ENCODE measurements at regions not wholly inside any gene's neighbourhood (a gene's known extent, or its start where the extent isn't known, plus 50 kb on each side); places are given as distances from the start of the nearest gene placed in this dataset.

GRCh38 chr16:86682219-86682904, 104.0 kb downstream of the FOXL1 start:
- no peak for DNase-seq (ENCODE audit: low read depth, low spot score)

DNA sequence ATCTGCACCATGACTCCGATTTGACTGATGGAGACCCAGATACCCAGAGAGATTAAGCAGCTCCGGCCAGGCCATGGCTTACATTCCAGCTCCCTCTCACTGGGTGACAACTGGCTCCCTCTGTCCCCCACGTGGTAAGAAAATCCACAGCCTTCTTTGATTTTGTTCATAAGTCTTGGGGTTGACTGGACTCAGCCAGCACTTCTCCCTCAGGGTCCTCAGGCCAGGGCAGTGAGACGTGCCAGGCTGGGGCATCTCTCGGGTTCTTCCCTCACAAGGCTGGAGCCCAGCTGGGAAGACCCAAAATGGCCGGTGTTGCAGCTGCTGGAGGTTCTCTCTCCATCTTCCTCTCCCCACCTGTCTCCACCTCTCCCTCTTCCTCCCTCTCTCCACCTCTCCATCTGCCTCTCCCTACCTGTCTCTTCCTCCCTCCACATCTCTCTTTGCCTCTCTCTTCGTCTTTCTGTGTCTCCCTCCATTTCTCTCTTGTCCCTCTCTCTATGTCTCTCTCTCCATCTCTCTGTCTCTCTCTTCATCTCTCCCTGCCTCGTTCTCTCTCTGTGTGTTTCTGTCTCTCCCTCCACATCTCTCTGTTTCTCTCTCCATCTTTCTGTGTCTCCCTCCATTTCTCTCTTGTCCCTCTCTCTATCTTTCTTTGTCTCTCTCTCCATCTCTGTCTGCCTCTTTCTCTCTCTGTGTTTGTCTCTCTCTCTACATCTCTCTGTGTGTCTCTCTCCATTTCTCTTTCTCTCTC, 105.3 kb downstream of the FOXL1 start:
- no peak for DNase-seq (ENCODE audit: low read depth, low spot score)

DNA sequence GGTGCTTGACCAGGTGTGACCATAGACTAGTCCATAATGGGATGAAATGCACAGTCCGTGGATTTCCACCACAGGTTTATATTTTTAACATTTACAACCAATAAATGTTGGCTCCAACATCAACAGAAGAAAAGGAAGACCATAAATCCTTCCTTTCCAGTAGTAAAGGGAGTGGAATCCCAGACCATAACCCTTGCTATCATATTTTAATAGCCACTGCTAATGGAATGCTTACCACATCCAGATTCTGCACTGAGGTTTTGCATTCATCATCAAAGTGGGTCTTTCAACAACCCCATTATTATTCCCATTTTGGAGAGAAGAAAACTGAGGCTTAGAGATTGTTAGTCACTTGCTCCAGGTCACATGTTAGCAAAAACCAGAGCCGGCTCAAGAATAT, 106.7 kb downstream of the FOXL1 start:
- DNase-seq (ENCODE audit: low read depth, low spot score): no peak

DNA sequence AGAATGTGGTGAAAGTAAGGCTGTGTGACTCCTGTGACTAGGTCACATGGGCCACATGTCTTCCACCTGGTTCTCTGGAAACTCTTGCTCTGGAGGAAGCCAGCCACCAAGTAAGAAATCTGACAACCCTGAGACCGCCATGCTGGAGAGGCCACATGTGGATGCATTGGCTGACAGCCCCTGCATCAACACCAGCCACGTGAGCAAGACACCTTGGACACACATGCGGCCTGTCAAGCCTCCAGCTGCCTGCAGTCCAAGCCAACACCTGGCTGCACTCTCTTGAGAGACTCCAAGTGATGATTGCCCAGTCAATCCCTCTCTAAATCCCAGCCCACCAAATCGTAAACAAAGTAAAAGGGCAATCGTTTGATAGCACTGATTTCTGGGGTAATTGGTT, 112.6 kb downstream of the FOXL1 start:
- no peak for DNase-seq (ENCODE audit: low read depth, low spot score)

GRCh38 chr16:86692426-86692825, 114.1 kb downstream of the FOXL1 start:
- DNase-seq (ENCODE audit: low read depth, low spot score): no peak

GRCh38 chr16:86693033-86693432, 114.7 kb downstream of the FOXL1 start:
- DNase-seq (ENCODE audit: low read depth, low spot score): no peak

DNA sequence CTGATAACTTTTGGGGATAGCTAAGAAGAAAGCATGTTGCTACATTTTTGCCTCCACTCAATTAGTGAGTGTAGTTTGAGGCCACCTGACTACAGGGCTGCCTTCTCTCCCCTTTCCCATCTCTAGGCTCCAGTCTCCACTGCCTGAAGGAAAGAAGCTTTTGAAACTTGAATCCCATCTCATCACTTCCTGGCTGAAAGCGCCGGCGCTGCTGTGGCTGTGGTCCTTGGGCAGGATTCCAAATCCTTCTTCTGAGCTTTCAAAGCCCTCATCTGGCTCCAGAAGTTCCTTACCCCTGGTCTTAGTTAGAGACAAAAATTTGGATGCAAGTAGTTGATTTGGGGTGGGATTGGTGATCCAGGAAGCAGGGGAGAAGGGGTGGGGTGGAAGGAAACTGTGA, 119.4 kb downstream of the FOXL1 start:
- DNase-seq (ENCODE audit: low read depth, low spot score): no peak

- no peak for DNase-seq (ENCODE audit: low read depth, low spot score)
Observed at GRCh38 chr16:86700046-86700945, 121.9 kb downstream of the FOXL1 start.

GRCh38 chr16:86701286-86701975, 123.1 kb downstream of the FOXL1 start:
- DNase-seq (ENCODE audit: low read depth, low spot score): no peak

- DNase-seq (ENCODE audit: low read depth, low spot score): no peak
Observed at GRCh38 chr16:86702824-86703588, 124.7 kb downstream of the FOXL1 start.

- DNase-seq (ENCODE audit: low read depth, low spot score): no peak
Observed at GRCh38 chr16:86704516-86704915, 126.2 kb downstream of the FOXL1 start.

DNA sequence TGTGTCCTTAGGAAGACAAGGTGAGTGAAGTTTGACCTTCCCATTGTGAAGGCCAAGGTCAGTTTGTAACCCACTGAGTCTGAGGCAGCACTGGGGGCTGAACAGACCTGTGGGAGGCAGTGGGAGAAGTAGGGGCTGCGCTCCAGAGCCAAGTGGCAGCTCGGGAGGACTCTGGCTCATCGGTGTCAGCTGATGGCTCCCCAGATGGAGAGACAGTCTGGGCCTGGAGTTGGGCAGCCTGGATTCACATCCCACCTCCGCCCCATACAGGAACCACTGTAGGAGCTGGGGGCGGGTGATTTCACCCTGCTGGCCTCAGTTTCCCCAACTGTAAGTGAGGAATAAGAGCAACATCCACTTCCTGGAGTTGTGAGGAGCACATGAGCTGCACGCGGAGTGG, 128.4 kb downstream of the FOXL1 start:
- no peak for DNase-seq (ENCODE audit: low read depth, low spot score)

DNA sequence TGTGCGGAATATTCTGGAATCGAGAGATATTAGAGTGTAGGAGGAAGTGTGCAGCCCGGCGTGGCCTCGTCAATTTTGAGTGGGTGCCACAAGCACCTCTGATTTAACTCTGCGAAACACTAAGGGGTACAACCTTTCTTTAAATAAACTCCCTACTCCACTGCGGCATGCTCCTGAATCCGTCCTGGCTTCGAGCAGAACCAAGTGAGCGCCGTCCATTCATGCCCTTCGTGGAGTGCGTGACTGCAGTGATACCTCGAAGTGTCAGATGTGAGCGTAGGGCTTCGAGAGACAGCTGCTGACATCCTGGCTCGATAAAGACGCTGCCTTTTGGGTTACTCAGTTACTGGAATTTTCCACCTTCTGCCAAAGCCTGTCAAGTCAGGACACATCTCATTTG, 128.8 kb downstream of the FOXL1 start:
- no peak for DNase-seq (ENCODE audit: low read depth, low spot score)

DNA sequence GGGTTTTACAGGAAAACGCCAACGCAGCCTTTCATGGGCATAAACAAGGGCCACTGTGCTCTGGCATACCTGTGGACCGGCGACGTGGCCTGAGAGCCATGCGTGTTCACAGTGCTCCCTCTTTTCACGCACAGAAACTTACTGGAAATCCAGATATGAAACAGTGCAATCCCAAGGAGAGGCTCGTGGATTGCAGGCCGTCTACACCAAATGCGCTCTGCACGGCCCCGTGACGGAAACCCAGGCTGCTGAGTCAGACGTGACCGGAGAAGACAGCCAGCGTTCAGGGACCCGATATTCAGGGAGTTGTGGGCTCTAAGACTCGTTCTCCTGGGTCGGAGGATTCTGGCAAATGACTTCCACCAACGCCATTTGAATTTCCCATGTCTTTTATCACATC, 129.2 kb downstream of the FOXL1 start:
- no peak for DNase-seq (ENCODE audit: low read depth, low spot score)

DNA sequence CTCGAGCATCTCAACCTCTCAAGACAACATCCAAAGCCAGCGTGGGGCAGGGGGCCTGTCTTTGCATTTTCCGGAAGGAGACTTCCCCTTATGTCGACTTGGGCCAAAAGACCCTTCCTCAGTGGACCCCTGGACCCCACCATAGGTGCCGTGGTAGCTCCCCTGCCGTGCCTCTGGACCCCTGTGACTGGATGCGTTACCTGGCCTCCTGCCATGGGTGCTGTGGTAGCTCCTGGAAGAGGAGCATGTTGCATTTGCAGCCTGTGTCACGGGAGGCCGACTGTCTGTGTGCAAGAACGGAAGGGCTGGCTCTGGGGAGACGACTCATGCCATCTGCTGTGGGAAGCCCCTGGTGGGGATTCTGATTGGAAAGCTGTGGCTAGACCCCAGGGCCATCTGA, 130.1 kb downstream of the FOXL1 start:
- DNase-seq (ENCODE audit: low read depth, low spot score): no peak

DNA sequence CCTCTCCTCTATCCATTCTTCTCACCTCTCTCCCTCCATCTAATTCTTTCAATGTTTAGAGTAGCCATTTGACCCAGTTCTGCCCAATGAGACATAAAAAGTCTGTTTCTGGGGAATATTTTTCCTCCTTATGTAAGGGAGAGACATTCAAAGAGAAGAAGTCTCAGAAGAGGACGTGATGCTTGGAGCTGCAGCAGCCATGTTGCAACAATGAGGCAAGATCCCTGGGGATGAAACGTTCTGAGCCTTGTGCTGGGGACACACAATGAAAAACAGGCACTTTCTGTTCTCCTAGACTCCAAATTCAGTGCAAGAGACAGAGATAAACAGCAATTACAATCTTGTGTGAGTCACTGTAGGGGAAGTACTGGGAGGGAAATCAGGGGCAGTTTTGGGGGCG, 130.8 kb downstream of the FOXL1 start:
- no peak for DNase-seq (ENCODE audit: low read depth, low spot score)

DNA sequence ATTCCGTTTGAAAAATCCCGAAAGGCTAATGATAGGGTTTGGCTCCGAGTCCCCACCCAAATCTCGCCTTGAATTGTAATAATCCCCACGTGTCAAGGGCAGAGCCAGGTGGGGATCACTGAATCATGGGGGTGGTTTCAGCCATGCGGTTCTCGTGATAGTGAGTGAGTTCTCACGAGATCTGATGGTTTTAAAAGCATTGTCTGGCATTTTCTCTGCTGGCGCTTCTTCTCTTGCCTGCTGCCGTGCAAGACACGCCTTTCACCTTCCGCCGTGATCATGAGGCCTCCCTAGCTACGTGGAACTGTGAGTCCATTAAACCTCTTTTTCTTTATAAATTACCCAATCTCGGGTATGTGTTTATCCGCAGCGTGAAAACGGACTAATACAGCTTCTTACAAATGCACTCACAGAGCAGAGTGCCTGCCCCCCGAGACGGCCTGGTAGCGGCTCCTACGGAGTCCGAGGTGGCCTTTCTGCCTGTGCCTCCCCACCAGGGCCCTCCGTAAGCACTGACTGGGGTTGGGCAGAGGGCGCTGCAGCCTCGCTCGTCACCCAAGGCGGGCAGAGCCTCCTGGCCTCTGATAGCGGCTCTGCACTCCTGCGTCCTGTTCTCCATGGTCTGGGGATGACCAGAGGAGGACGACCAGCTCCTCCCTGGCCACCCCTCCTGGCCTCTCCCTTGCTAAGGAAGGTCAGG, 131.7 kb downstream of the FOXL1 start:
- no peak for DNase-seq (ENCODE audit: low read depth, low spot score)

- no peak for DNase-seq (ENCODE audit: low read depth, low spot score)
Observed at GRCh38 chr16:86710602-86710950, 132.2 kb downstream of the FOXL1 start.

- DNase-seq (ENCODE audit: low read depth, low spot score): no peak
Observed at GRCh38 chr16:86712158-86713009, 134.0 kb downstream of the FOXL1 start.
